ENCODE measurements at regions not wholly inside any gene's neighbourhood (a gene's known extent, or its start where the extent isn't known, plus 50 kb on each side); places are given as distances from the start of the nearest gene placed in this dataset.
"Not testable (repeated sequence)": the region's sequence is repeated elsewhere in the genome, so short reads cannot be mapped to it uniquely, and the experiment has no call there.

DNA sequence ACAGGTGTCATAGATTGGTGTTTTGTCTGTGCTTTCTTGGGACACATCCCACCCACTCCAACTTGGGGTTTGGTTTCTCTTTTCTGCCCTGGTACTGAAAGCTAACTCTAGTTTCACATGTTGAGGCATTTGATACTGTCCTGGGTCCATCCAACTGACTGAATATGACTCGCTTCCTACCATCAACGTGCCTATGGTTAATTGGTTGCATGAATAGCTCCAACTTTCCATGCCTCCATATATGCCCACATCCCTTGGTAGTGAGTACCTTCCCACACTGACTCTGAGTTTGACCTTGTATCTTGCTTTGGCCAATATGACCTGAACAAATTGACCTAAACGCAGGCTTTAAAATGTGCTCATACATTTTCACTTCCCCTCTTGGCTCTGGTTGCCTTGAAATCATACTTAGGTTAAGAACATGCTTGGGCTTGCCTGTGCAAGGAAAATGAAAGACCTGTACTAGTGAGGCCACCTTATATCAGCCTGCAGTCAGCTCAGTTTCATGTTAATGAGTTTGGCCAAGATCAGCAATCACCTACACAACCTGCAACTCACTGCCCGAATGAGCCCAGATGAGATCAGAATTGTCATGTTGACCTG is 81.0 kb upstream of the KCNK2 start:
- in situ Hi-C loops (cut with HindIII; ENCODE audit: low pct_ligation_motif_present, low pct_unique_long_range_greater_than_20kb, low sequenced_read_pairs) = no loop called here
- no peak for DNase-seq

DNA sequence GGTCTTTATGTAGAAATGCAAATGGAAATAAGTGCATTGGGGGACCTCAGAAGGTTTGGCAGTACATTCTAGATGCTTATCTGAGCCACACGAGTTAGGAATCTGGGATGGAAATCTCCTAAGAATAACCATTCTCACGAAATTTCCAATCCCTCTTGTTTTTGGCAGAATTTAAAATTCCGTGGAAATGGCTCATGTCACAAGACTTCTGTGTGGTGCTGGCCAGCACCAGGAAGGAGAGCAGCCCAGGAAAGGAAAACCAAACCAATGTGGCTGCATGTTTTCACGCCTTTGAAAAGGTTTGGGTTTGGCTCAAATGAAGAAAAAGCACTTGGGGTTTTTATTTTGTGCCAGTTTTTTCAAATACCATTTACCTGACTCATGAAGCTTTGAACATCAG is 80.1 kb upstream of the KCNK2 start:
- in situ Hi-C loops (cut with HindIII; ENCODE audit: low pct_ligation_motif_present, low pct_unique_long_range_greater_than_20kb, low sequenced_read_pairs) = no loop called here
- DNase-seq = no peak

DNA sequence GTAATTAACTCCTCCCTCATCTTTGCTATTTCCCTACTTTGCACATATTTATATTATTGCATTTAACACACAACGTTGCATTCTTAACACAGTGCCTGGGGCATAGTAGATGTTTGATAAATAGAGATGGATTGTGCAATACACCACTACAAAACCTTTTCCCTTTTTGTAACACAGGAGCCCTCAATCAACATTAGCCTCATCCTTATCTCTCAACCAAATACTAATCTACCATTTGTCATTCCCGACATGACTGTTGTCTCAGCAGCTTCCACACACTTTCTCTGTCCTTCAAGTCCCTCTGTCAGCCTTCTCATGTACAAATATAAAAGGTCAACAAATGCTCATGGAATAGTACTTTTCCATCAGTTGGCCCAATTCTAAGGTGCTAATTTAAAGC is 78.9 kb upstream of the KCNK2 start:
- in situ Hi-C loops (cut with HindIII; ENCODE audit: low pct_ligation_motif_present, low pct_unique_long_range_greater_than_20kb, low sequenced_read_pairs) = no loop called here
- DNase-seq = no peak

DNA sequence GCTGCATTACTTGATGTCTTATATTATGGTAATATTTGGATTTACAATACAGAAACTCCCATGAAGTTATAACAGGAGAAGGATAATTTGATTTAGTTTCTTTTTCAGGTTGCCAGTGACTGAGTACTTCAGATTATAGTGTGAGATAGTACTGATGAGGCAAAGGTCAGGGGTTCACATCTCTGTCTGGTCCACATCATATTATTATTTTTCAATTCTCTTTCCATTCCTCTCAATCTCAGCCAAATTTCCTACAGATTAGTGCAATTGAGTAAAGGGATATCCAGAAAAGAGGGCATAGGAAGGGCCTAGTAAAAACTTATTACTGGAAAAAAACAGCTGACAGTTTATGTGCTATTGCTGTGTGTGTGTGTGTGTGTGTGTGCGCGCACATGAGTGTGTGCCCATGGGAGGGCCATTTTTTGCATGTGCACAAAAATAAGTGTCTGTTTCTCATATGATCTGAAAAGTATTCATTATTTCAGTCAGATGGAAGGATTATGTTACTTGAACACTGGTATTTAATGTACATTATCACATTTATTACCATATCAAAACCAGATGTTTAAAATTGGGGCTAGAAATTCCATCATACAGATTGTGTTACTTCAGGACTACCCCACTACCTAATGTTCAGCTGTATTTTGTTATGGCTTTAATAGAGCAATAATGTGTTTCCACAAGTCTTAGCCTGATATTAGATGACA is 78.3 kb upstream of the KCNK2 start:
- DNase-seq = no peak
- in situ Hi-C loops (cut with HindIII; ENCODE audit: low pct_ligation_motif_present, low pct_unique_long_range_greater_than_20kb, low sequenced_read_pairs) = no loop called here

DNA sequence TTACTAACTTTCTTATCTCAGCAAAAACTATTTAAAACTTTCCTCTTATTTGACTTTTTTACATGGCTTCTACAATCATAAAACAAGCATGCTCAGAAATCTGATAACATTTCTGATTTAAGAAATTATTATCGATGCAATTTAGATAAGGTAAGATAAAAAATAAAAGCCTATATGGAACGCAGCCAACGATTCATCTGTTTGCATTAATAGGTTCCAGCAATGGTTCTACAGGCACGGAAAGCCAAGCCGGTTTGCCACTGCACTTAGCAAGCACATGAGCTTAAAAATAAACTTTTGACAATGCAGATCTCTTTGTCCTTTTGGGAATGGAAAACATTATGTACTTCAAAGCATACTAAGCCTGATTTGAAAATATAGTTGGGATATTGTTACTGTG is 77.5 kb upstream of the KCNK2 start:
- in situ Hi-C loops (cut with HindIII; ENCODE audit: low pct_ligation_motif_present, low pct_unique_long_range_greater_than_20kb, low sequenced_read_pairs) = no loop called here
- DNase-seq = no peak

DNA sequence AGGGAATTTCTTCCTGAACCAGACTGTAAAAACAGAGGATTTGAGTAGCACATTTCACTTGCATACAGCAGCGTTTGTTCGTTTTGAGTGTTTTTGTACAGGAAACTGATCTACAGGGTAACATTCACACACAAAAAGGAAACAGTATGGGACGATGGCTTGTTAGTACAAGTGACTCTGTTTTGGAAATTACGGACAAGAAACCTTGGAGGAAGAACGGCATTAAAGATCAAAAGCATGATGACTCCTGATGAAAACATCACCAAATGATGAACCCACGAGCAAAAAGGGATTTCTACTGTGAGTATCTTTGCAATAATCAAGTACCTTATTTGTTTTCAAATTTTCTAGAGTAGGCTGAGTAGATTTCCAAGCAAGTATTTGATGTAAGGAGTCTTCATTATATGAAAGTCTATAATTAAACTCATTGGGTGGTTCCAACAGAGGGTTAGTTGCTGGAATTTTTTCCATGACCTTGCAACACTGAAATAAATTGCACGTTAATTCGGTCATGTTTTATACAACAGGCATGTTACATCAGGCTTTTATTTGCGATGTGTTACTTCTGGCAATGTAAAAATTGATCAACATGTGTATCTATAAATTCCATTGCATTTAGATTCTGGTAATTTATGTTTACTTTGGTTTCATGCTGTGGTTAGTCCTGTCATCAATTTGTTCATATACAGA is 76.7 kb upstream of the KCNK2 start:
- in situ Hi-C loops (cut with HindIII; ENCODE audit: low pct_ligation_motif_present, low pct_unique_long_range_greater_than_20kb, low sequenced_read_pairs) = no loop called here
- DNase-seq = no peak

DNA sequence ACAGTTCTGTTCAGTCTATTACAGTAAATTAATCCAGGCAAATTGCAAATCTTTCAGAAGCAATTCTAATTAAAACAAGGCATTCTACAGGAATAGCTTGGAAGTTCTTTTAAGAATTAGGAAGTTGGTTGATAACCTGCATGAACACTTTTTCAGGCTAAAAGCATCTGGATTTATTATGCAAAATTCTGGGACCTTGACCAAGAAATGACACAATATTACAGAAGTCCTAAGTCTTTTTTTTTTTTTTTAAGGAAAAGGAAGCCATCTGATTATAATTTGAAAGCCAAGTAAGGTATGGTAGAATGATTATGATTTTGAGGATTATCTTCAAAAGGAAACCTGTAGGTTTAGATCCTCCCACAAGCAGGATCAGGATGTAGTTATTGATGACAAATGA is 74.7 kb upstream of the KCNK2 start:
- no peak for DNase-seq
- in situ Hi-C loops (cut with HindIII; ENCODE audit: low pct_ligation_motif_present, low pct_unique_long_range_greater_than_20kb, low sequenced_read_pairs) = no loop called here

DNA sequence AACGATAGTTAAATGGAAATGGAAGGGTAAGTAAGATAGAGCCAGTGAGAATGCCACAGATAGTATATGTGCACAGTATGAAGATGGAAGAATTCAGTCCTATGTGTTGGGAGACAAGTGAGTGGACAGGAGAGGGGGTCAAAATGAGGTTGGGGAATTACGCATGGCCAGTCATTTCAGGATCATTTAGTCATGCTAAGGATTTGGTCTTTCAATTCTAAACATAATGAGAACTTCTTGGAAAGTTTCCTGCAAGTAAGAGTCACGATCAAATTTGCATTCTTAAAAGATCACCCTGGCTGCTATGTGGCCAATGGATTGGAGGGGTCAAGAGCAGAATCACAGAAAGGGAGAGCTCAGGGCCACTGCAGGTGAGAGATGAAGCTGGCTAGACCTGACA is 64.0 kb upstream of the KCNK2 start:
- in situ Hi-C loops (cut with HindIII; ENCODE audit: low pct_ligation_motif_present, low pct_unique_long_range_greater_than_20kb, low sequenced_read_pairs) = no loop called here
- no peak for DNase-seq

DNA sequence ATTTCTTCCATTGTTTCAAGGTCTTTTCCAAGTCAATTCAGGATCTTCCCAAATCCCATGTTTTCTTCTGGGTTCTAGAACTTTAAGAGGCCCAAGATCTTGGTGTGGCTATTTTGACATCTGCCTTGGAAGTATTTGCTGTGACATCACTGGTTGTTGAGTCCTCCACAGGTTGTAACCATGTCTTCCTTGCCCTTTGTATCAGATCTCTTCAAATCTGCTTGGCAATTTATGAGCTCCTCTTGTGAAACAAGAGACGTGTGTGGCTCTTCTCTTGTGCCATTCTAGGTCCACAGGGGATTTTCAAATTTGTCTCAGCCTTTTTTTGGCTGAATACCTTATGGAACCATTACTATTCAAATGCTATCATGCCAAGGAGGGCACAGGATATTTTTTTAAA is 60.3 kb upstream of the KCNK2 start:
- no peak for DNase-seq
- in situ Hi-C loops (cut with HindIII; ENCODE audit: low pct_ligation_motif_present, low pct_unique_long_range_greater_than_20kb, low sequenced_read_pairs) = no loop called here

DNA sequence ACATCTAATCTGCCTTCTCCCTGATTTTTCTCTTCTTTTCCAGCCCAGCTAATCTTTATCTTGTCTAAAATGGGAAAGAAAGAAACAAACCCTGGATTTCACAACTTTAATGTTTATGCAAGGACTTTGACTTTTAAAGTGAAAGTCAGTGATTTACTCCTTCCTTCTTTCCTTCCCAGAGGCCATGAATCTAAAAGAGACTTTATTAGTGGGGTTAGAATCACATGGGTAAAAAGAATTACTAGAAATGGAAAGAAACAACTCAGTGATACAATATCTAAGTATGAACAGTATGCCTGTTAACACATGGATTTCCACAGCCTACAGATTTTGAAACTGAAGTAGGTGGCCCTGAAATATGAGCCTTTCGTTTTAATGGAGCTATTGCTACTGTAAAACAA is 59.8 kb upstream of the KCNK2 start:
- DNase-seq = no peak
- in situ Hi-C loops (cut with HindIII; ENCODE audit: low pct_ligation_motif_present, low pct_unique_long_range_greater_than_20kb, low sequenced_read_pairs) = no loop called here

DNA sequence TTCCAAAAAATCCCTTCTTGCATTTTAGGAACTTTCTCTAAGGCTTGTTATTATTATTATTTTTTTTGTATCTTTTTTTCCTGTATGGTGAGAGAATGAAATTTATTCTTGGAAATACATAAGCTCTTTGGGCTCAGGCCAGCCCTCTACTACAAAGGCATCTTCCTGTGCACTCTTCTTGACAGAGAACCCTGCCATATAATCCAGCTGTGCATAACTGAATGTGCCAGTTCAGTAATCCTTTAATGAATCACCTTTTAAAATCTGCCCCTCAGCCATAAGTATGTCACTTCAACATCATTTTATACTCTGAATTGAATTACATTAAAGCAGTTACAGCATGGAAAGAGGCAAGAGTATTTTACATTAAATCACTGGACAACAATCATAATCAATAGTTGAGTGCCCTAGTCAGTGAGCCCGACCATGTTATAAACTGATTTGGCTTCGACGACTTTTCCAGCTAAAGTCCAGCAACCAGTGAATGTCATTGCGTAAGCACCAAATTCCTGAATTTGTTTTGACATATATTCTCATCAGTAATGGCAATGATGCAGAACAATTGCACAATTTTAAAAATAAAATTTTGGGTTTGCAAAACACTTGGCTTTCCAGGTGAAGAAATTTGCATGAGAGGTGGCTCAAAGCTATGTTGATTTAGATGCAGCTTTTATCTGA is 59.2 kb upstream of the KCNK2 start:
- no peak for DNase-seq
- in situ Hi-C loops (cut with HindIII; ENCODE audit: low pct_ligation_motif_present, low pct_unique_long_range_greater_than_20kb, low sequenced_read_pairs) = no loop called here

DNA sequence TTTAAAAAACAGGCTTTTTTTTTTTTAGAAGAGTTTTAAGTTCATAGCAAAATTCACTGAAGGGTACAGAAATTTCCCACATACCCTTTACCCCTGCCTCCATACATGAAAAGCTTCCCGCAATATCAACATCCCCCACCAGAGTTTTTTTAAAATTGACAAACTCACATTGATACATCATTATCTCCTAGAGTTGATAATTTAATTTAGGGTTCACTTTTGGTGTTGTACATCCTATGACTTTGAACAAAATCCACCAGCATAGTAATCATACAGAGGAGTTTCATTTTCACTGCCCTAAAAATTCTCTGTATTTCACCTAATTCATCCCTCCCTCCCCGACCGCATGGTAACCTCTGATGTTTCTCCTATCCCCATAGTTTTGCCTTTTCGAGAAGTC is 53.6 kb upstream of the KCNK2 start:
- no peak for DNase-seq
- in situ Hi-C loops (cut with HindIII; ENCODE audit: low pct_ligation_motif_present, low pct_unique_long_range_greater_than_20kb, low sequenced_read_pairs) = no loop called here

DNA sequence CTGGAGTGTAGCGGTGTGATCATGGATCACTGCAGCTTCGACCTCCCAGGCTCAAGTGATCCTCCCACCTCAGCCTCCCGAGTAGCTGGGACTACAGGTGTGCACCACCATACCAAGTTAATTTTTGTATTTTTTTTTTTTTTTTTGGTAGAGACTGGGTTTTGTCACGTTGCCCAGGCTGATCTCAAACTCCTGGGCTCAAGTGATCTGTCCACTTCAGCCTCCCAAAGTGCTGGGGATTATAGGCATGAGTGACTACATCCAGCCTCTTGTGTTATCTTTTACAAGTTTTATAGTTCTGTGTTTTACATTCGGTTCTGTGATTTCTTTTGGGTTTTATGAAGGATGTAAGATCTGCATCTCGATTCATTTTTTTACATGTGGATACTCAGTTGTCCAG is 52.0 kb upstream of the KCNK2 start:
- not testable (repeated sequence) for DNase-seq

DNA sequence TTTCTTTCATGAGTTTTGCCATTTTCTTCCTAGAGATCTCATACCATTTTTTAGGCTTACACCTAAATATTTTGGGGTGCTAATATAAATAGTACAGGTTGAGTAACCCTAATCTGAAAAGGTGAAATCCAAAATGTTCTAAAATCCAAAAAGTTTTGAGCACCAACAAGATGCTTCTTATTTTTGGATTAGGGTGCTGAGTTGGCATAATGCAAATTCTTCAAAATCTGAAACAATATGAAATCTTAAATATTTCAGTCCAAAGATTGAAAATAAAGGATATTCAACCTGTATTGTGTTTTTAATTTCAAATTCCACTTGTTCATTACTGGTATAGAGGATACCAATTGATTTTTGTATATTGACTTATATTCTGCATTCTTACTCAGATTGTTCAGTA is 51.1 kb upstream of the KCNK2 start:
- in situ Hi-C loops (cut with HindIII; ENCODE audit: low pct_ligation_motif_present, low pct_unique_long_range_greater_than_20kb, low sequenced_read_pairs) = no loop called here

More for the DNA sequence above, 52.0 kb upstream of the KCNK2 start:
- in situ Hi-C loops (cut with HindIII; ENCODE audit: low pct_ligation_motif_present, low pct_unique_long_range_greater_than_20kb, low sequenced_read_pairs) = not testable (repeated sequence)

More for the DNA sequence above, 51.1 kb upstream of the KCNK2 start:
- DNase-seq = no peak
